ENCODE measurements at regions not wholly inside any gene's neighbourhood (a gene's known extent, or its start where the extent isn't known, plus 50 kb on each side); places are given as distances from the start of the nearest gene placed in this dataset.

DNA sequence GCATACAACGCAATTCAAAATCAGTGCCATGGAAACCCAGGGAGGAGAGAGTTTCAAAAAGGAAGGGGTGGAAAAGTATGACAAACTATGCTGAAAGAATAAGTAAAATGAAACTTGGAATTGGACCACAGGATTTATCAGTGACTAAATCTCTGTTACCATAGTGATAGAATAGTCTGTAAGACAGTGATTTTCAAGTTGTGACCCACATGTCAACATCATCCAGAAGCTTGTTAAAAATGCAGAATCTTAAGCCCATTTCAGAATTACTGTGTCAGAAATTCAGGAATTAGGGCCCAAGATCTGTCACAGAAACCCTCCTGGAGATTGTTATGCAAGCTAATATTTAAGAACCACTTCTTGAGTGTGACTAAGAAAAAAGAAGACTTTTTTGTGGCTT, 417.7 kb upstream of the JAG1 start:
- no peaks in the 10 kb centered on the region for H3K9me3 Mint-ChIP-seq
- no peak for DNase-seq
- no peak overlapping the region for H3K27ac Mint-ChIP-seq
- no peaks in the 10 kb centered on the region for H3K27me3 Mint-ChIP-seq
- H3K36me3 Mint-ChIP-seq, result no peaks in the 10 kb centered on the region
- H3K4me1 Mint-ChIP-seq, result no peaks in the 10 kb centered on the region
- no peak overlapping the region for H3K4me3 Mint-ChIP-seq
- CTCF ChIA-PET, result no interaction called here

GRCh38 chr20:11092151-11092550, 418.4 kb upstream of the JAG1 start:
- Mint-ChIP-seq H3K36me3 (no peaks in the 10 kb centered on the region), H3K27me3 (no peaks in the 10 kb centered on the region), H3K27ac (no peak overlapping the region), H3K4me3 (no peak overlapping the region), H3K9me3 (no peaks in the 10 kb centered on the region), H3K4me1 (no peaks in the 10 kb centered on the region)
- no peak for DNase-seq
- CTCF ChIA-PET, result no interaction called here

DNA sequence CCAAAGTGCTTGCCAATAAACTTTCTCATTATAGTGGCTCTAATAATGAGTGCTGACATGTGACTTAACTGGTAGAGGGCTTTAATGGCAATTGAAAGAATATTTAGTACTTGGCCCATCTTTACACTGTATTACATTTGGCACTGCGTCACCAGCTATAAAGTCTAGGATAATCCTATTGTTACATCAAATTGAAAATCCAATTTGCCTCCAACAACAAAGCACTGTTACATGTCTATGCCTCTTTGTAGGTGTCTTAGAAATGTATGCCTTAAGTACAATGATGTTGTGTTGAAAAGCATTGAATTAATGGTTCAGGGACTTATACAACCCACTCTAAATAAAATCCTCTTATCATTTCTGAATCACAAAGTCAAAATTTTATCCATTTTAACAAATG, 420.4 kb upstream of the JAG1 start:
- no peaks in the 10 kb centered on the region for H3K36me3 Mint-ChIP-seq
- CTCF ChIA-PET, result no interaction called here
- no peaks in the 10 kb centered on the region for H3K9me3 Mint-ChIP-seq
- no peak overlapping the region for H3K27ac Mint-ChIP-seq
- H3K27me3 Mint-ChIP-seq, result no peaks in the 10 kb centered on the region
- H3K4me3 Mint-ChIP-seq, result no peak overlapping the region
- DNase-seq, result no peak
- H3K4me1 Mint-ChIP-seq, result no peaks in the 10 kb centered on the region

- no peak overlapping the region for H3K4me3 Mint-ChIP-seq
- no peaks in the 10 kb centered on the region for H3K4me1 Mint-ChIP-seq
- no peak overlapping the region for H3K27ac Mint-ChIP-seq
- no peaks in the 10 kb centered on the region for H3K27me3 Mint-ChIP-seq
- no peak for DNase-seq
- no peaks in the 10 kb centered on the region for H3K36me3 Mint-ChIP-seq
- CTCF ChIA-PET, result no interaction called here
- no peaks in the 10 kb centered on the region for H3K9me3 Mint-ChIP-seq
Observed at GRCh38 chr20:11094711-11095110, 420.9 kb upstream of the JAG1 start.

DNA sequence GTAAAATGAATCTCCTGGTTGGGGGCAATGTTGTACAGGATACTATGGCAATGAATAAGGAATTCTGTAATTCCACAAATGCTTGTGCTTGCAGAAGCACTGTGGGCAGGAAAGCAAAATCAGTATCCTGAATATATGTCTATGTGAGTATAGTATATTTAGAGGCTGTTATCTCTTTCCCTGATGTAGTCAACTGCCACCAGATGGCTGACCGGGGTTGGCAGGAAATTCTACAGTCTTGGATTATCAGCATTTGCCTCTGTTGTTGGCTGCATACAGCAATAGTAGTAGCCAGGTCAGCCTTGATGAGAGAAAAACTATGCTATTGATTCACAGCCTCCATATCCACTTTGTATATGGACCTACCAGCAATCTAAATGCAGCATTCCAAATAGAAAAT, 425.1 kb upstream of the JAG1 start:
- Mint-ChIP-seq H3K27me3 (no peaks in the 10 kb centered on the region), H3K36me3 (no peaks in the 10 kb centered on the region), H3K4me1 (no peaks in the 10 kb centered on the region), H3K4me3 (no peak overlapping the region), H3K27ac (no peak overlapping the region), H3K9me3 (peaks cover 4% of the 10 kb centered on the region)
- CTCF ChIA-PET, result no interaction called here
- no peak for DNase-seq

- no peak for DNase-seq
- no peaks in the 10 kb centered on the region for H3K36me3 Mint-ChIP-seq
- H3K27ac Mint-ChIP-seq, result no peak overlapping the region
- CTCF ChIA-PET, result no interaction called here
- H3K9me3 Mint-ChIP-seq, result peaks cover 7% of the 10 kb centered on the region
- H3K27me3 Mint-ChIP-seq, result no peaks in the 10 kb centered on the region
- H3K4me3 Mint-ChIP-seq, result no peak overlapping the region
- no peaks in the 10 kb centered on the region for H3K4me1 Mint-ChIP-seq
Observed at GRCh38 chr20:11101243-11101642, 427.4 kb upstream of the JAG1 start.

DNA sequence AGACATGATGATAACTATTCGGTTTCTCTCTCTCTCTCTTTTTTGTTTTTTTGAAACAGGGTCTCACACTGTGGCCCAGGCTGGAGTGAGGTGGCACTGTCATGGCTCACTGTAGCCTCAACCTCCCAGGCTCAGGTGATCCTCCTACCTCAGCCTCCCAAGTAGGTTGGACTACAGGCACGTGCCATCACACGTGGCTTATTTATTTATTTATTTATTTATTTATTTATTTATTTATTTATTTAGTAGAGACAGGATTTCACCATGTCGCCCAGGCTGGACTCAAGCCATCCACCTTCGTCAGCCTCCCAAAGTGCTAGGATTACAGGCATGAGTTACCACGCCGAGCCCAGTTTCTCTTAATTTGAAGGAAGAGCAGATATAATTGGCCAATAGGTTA, 427.9 kb upstream of the JAG1 start:
- Mint-ChIP-seq H3K4me1 (no peaks in the 10 kb centered on the region), H3K27ac (no peak overlapping the region), H3K27me3 (no peaks in the 10 kb centered on the region), H3K36me3 (no peaks in the 10 kb centered on the region), H3K9me3 (peaks cover 7% of the 10 kb centered on the region), H3K4me3 (no peak overlapping the region)
- CTCF ChIA-PET, result no interaction called here
- DNase-seq, result no peak

DNA sequence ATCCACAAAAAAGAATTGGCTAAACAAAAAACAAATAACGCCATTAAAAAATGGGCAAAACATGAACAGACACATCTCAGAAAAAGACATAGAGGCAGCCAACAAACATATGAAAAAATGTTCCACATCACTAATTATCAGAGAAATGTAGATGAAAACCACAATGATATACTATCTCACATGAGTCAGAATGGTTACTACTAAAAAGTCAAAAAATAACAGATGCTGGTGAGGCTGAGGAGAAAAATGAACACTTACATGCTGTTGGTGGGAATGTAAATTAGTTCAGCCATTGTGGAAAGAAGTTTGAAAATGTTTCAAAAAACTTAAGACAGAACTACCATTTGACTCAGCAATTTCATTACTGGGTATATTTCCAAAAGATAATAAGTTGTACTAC, 430.1 kb upstream of the JAG1 start:
- H3K4me1 Mint-ChIP-seq, result no peaks in the 10 kb centered on the region
- no peak overlapping the region for H3K4me3 Mint-ChIP-seq
- peaks cover 7% of the 10 kb centered on the region for H3K9me3 Mint-ChIP-seq
- H3K27ac Mint-ChIP-seq, result no peak overlapping the region
- no peak for DNase-seq
- H3K36me3 Mint-ChIP-seq, result no peaks in the 10 kb centered on the region
- CTCF ChIA-PET, result no interaction called here
- H3K27me3 Mint-ChIP-seq, result no peaks in the 10 kb centered on the region

- no peak for DNase-seq
- Mint-ChIP-seq H3K9me3 (peaks cover 5% of the 10 kb centered on the region), H3K27me3 (no peaks in the 10 kb centered on the region), H3K4me3 (no peak overlapping the region), H3K36me3 (no peaks in the 10 kb centered on the region), H3K27ac (no peak overlapping the region), H3K4me1 (no peaks in the 10 kb centered on the region)
- CTCF ChIA-PET, result no interaction called here
Observed at GRCh38 chr20:11108102-11108810, 434.5 kb upstream of the JAG1 start.

DNA sequence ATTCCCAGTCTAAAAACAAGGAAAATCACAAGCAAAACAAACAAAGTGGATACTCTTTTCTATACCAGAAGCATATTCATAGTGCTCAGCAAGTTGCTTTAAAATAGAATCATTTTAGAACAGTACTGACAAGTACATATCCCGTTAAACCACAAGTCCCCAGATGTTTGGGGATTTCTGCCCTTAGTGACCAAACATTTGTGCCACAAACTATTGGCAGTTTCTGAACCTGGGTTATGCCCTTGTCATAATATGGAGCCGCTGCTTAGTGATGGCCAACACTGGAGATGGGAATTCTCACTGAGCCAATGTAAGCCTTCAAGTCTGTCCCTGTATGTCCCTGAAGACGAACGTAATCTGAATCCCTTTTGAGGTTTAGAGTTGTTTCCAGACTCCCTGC, 436.7 kb upstream of the JAG1 start:
- Mint-ChIP-seq H3K4me3 (no peak overlapping the region), H3K27me3 (no peaks in the 10 kb centered on the region), H3K4me1 (no peaks in the 10 kb centered on the region), H3K36me3 (no peaks in the 10 kb centered on the region), H3K9me3 (peaks cover 3% of the 10 kb centered on the region), H3K27ac (no peak overlapping the region)
- CTCF ChIA-PET, result no interaction called here
- no peak for DNase-seq

GRCh38 chr20:11111191-11111590, 437.4 kb upstream of the JAG1 start:
- H3K36me3 Mint-ChIP-seq, result no peaks in the 10 kb centered on the region
- CTCF ChIA-PET, result no interaction called here
- no peak for DNase-seq
- H3K27ac Mint-ChIP-seq, result no peak overlapping the region
- H3K4me1 Mint-ChIP-seq, result no peaks in the 10 kb centered on the region
- no peak overlapping the region for H3K4me3 Mint-ChIP-seq
- no peaks in the 10 kb centered on the region for H3K27me3 Mint-ChIP-seq
- peaks cover 3% of the 10 kb centered on the region for H3K9me3 Mint-ChIP-seq

DNA sequence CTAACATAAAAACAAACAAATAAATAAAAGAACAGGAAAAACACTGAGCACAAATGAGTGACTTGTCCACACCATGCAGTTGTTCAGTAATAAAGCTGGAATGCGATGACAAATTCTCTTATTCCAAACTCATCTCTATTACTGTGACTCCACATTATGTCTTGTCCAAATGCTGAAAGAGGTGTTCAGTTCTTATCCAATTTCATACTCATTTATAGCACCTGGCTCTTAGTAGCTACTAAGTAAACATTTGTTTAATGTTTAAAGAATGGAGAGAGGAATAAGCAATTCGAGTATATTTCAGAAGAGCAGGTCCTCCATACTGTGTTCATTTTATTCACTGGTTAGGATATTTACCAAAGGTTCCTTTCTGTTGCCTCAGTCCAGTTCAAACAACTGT, 439.0 kb upstream of the JAG1 start:
- Mint-ChIP-seq H3K4me3 (no peak overlapping the region), H3K27ac (no peak overlapping the region), H3K36me3 (no peaks in the 10 kb centered on the region), H3K27me3 (no peaks in the 10 kb centered on the region), H3K9me3 (peaks cover 3% of the 10 kb centered on the region), H3K4me1 (no peaks in the 10 kb centered on the region)
- CTCF ChIA-PET, result no interaction called here
- DNase-seq, result no peak

DNA sequence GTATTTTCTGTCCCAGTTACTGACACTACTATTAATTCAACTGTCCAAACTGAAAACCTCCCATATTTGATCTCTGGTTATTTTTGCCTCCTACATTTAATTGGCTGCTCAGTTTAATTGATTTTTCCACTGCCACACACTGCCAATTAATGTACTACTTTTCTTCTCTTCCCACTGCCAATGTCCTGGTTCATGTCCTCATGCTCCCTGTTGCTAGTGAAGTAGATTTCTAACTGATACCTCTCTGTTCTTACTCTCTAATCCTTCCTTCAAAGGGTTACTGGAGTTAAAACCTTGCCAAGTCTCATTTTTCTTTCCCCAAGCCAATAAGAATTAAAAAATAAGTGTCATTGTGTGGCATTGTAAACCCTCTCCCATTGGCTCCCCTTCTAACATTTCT, 440.6 kb upstream of the JAG1 start:
- H3K4me1 Mint-ChIP-seq, result no peaks in the 10 kb centered on the region
- DNase-seq, result no peak
- H3K36me3 Mint-ChIP-seq, result no peaks in the 10 kb centered on the region
- CTCF ChIA-PET, result no interaction called here
- no peaks in the 10 kb centered on the region for H3K27me3 Mint-ChIP-seq
- no peak overlapping the region for H3K27ac Mint-ChIP-seq
- peaks cover 3% of the 10 kb centered on the region for H3K9me3 Mint-ChIP-seq
- no peak overlapping the region for H3K4me3 Mint-ChIP-seq

GRCh38 chr20:11117808-11118528, 444.2 kb upstream of the JAG1 start:
- DNase-seq, result no peak
- Mint-ChIP-seq H3K36me3 (no peaks in the 10 kb centered on the region), H3K4me3 (no peak overlapping the region), H3K27me3 (no peaks in the 10 kb centered on the region), H3K9me3 (no peaks in the 10 kb centered on the region), H3K4me1 (no peaks in the 10 kb centered on the region), H3K27ac (no peak overlapping the region)
- CTCF ChIA-PET, result no interaction called here

GRCh38 chr20:11118802-11119380, 445.1 kb upstream of the JAG1 start:
- Mint-ChIP-seq H3K27ac (no peak overlapping the region), H3K27me3 (no peaks in the 10 kb centered on the region), H3K4me3 (no peak overlapping the region), H3K36me3 (no peaks in the 10 kb centered on the region), H3K9me3 (no peaks in the 10 kb centered on the region), H3K4me1 (no peaks in the 10 kb centered on the region)
- CTCF ChIA-PET, result no interaction called here
- DNase-seq, result no peak
